NCI-H2107 treated with DMSO at 0.1 percent for 48 hours (cell line): ENCODE measurements at regions not wholly inside any gene's neighbourhood (a gene's known extent, or its start where the extent isn't known, plus 50 kb on each side); places are given as distances from the start of the nearest gene placed in this dataset.

Source experiments
- DNase-seq: peaks from one replicate; lab custom pipeline; 2025; ENCODE audit not compliant: unreplicated experiment; lab: John Stamatoyannopoulos, UW

DNA sequence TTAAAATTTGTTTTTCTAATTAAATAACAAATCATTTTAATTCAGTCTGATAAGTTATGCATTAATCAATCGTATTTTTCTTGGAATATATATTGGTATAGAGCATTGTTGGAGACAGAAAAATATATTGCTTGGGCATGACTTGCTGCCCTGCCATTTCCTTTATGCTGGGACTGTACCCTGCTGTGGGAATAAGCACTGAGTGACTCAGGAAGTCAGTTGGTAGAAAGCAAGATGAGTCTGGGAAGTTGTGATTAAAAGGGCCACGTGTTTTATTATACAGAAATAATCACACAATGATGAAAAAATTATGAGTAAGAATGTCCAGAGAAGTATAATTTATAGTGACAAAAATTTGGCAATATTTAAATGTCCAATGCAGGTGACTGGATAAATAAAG is 139.5 kb downstream of the KIF18A start:
- no peak for DNase-seq

DNA sequence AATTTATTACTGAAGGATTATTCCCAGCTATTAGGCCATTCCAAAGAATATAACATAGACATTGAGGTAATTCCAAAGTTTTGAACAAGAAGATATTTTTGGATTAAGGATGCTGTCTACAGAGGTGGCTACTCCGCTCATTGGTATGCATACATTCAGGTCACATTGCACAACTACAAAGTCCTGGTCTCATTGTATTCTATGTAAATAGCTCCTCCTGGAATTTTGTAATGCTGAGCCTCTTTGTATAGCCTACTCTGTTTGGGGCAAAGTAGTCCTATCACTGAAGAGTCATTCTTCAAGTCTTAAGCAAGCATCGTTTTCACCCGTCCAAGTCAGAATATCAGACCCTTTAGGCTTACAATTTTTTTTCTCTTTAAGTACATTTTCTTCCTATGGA is 142.4 kb downstream of the KIF18A start:
- no peak for DNase-seq

GRCh38 chr11:27963370-27963769 is 144.6 kb downstream of the KIF18A start:
- peak; percentile 26 for DNase-seq

GRCh38 chr11:27949951-27950738 is 157.8 kb downstream of the KIF18A start:
- DNase-seq = no peak

- no peak for DNase-seq
Observed at GRCh38 chr11:27945348-27945747, 162.6 kb downstream of the KIF18A start.

GRCh38 chr11:27938011-27938410 is 169.9 kb downstream of the KIF18A start:
- no peak for DNase-seq

- DNase-seq = no peak
Observed at GRCh38 chr11:27934830-27935145, 173.2 kb downstream of the KIF18A start.

GRCh38 chr11:27933992-27934829 is 173.7 kb downstream of the KIF18A start:
- DNase-seq = no peak

- no peak for DNase-seq
Observed at GRCh38 chr11:27931770-27932169, 176.2 kb downstream of the KIF18A start.

- no peak for DNase-seq
Observed at GRCh38 chr11:27930946-27931345, 177.0 kb downstream of the KIF18A start.

DNA sequence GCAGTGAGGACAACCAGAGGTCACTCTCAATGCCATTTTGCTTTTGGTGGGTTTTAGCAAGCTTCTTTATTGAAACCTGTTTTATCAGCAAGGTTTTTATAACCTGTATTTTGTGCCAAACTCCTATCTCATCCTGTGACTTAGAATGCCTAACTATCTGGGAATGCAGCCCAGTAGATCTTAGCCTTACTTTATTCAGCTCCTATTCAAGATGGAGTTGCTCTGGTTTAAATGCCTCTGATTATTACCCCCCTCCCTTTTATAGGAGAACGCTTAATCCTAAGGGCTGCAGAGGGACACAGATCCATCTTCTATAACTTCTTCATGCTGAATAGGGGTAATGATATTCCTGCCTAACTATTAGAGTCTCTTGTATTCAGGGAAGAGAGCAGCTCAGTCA is 179.1 kb downstream of the KIF18A start:
- no peak for DNase-seq

DNA sequence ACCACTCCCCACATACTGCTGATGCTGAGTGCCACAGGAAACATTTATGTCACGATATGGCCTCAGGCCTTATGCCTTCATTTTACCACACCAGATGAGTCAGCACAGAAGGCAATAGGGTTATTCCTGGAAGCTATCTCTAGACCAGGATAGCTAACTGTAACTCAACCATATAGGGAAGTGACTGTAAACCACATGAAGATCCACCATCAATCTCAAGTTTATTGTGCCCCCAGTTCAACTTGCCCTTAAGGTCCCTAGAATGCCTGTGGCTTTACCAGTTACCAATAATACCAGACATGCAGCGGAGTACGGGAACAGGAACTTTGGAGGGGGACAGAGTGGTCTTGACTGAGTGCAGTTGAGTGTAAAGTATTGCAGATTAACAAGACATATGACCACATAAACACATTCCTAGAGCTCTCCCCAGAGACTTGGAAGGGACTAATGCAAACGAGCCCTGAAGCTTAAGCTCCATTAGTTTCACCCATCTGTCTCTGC is 180.9 kb downstream of the KIF18A start:
- DNase-seq = no peak

GRCh38 chr11:27926486-27926885 is 181.5 kb downstream of the KIF18A start:
- no peak for DNase-seq

- DNase-seq = no peak
Observed at GRCh38 chr11:27921472-27921871, 186.5 kb downstream of the KIF18A start.

DNA sequence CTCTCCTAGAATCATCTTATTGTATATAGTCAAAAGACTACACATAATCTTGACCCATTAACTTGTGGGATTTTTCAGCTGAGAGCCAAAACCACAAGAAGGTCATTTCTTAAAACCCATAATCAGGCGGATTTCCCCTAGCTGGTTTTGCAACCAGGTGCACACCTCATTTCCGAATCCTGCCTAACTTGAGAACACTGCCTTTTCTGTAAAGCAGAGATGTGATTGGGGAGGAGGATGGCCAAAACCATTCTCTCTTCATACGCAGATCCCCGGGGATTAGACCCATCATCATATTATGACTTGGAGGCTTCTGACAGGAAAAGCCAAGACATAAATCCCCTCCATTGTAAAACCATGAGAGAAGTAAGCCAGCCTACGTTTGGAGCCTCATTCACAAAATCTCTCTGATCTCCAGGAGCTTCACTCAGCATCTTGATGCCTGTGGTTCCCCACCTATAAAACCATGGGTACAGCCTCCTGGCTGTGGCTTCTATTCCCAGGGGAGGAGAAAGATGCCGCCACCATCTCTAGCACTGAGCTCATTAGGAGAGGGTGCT is 191.3 kb downstream of the KIF18A start:
- no peak for DNase-seq

GRCh38 chr11:27914080-27914479 is 193.9 kb downstream of the KIF18A start:
- DNase-seq = no peak

DNA sequence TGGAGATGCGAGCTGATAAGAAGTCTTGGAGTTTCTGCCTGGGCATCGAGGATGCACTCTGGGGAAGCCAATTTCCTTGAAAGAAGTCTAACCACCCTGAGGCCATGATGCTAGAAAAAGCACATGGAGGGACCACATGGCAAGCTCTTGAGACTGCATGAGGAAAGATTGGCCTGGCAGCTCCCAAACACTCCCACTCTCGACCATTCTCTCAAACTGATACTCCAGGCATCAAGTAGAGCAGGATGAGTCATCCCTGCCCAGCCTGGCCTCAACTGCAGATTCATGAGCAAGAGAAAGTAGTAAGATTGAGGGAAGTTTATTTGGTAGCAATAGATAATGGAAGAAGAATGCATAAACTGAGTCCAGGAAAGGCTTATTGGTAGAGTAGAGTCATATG is 194.3 kb downstream of the KIF18A start:
- no peak for DNase-seq

- DNase-seq = no peak
Observed at GRCh38 chr11:27912916-27913315, 195.0 kb downstream of the KIF18A start.

DNA sequence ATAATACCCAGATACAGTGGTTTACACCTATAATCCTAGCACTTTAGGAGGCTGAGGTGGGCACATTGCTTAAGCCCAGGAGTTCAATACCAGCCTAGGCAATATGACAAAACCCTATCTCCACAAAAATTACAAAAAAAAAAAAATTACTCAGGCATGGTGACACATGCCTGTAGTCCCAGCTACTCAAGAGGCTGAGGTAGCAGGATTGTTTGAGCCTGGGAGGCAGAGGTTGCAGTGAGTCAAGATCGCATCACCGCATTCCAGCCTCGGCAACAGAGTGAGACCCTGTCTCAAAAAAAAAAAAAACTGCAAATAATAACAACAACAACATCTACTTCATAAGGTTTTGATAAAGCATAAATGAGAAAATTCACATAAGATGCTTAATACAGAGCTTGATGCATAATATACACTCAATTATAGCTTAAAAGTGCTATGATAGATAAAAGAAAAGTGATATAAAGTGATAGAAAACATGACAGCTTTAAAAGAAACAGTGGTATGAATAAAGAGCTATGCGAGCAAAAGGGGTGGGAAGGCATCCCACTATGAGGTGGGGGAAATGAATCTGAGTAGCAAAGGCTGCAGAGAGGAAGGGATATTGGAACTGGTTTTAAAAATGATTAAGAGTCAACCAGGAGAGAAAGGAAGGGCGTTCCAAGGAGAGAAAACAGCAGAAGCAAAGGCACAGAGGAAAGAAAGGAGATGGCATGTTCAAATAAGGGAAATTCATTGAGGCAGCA is 197.6 kb downstream of the KIF18A start:
- no peak for DNase-seq

DNA sequence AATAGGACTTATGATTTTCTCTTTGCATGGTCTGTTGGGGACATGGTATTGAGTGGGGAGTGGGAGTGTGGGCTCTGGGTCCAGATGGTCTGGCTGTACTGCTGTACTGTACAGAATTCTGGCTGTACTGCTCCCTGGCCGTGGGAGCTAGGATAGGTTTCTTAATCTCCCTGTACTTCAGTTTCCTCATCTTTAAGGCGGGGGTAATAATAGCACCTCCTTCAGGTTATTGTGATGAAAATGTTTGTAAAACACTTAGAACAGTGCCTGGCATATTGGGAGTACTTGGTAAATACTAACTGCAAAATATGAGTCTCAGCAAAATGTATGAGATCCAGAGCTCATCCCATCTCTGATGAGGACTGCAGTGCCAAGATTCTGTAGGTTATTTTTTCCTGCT is 198.6 kb downstream of the KIF18A start:
- DNase-seq = no peak

- no peak for DNase-seq
Observed at GRCh38 chr11:27908621-27909020, 199.3 kb downstream of the KIF18A start.
